WI38 (cell line): ENCODE measurements at regions not wholly inside any gene's neighbourhood (a gene's known extent, or its start where the extent isn't known, plus 50 kb on each side); places are given as distances from the start of the nearest gene placed in this dataset.

Experiments
- H3K4me3 ChIP-seq: 2 replicates; pipeline ENCODE4 v1.5.1; 2011; ENCODE audit warnings: low read depth, mild to moderate bottlenecking, control low read depth, low read length
- TF ChIP-seq, protein P1 (sequence below): IDR thresholded peaks from 2 replicates; pipeline ENCODE4 v1.5.1; 2012; ENCODE audit warnings: low read depth, mild to moderate bottlenecking, control low read depth, low read length

DNA sequence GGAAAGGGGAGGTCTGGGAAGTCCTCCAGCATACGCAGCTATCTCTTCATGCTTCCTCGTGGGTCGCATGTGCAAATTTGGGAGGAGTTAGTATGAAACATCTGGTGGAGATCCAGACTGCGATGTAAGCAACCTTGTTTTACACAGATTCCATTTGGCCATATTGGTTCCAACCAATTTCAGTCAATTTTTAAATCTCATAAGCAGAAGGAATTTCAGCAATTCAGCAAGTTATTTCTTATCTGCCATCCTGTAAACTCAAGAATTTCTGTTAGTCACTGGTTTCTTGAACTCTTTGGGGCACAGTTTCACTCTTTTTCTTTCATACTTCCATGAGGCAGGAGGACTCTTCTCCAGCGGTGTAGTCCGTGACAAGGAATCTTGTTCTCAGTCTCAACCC, 130.4 kb upstream of the CLINT1 start:
- H3K4me3 ChIP-seq, result no peak overlapping the region
- TF ChIP-seq, protein P1, sequence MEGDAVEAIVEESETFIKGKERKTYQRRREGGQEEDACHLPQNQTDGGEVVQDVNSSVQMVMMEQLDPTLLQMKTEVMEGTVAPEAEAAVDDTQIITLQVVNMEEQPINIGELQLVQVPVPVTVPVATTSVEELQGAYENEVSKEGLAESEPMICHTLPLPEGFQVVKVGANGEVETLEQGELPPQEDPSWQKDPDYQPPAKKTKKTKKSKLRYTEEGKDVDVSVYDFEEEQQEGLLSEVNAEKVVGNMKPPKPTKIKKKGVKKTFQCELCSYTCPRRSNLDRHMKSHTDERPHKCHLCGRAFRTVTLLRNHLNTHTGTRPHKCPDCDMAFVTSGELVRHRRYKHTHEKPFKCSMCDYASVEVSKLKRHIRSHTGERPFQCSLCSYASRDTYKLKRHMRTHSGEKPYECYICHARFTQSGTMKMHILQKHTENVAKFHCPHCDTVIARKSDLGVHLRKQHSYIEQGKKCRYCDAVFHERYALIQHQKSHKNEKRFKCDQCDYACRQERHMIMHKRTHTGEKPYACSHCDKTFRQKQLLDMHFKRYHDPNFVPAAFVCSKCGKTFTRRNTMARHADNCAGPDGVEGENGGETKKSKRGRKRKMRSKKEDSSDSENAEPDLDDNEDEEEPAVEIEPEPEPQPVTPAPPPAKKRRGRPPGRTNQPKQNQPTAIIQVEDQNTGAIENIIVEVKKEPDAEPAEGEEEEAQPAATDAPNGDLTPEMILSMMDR, result no peak

DNA sequence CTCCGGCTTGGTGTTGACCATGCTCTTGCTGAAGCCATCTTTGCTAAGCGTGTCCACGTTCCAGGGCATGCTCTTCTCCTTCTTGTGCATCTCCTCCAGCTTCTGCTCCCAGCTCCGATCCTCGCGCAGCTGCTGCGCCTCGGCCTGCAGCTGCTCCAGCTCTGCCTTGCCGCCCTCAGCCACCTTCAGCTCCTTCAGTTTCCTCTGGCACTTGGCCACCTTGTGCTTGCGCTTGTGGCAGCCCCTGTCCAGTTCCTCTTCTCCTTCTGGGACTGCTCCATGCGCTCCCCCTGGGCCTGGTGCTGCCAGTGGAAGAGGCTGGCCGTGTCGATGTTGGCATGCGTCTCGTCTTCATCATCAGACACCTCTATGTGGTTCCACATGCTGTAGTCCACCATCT, 128.3 kb upstream of the CLINT1 start:
- TF ChIP-seq, protein P1, result no peak
- no peak overlapping the region for H3K4me3 ChIP-seq

DNA sequence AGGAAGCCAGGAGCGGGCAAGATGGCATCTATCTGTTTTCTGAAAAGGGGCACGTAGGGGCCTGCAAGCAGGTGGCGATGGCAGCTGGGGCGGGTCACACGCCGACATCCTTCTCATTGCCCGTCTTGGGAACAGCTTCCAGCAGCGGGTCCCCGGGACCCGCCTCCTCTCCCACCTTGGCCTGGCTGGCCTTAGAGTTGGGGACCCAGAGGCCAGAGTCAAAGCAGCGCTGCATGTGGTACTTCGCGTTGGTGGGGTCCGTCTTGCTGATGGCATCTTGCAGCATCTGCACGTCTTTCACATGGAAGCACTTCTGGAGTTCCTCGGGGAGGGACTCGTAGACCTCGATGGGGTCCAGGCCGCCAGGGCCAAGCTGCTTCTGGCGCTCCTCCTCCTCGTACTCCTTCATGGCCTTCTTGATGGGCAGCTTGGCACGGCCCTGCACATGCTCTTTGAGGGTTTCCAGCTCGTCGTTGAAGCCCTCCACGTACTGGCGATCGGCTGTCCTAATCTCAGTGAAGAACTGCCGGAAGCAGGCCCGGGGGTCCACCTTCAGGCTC, 127.6 kb upstream of the CLINT1 start:
- H3K4me3 ChIP-seq, result no peak overlapping the region

DNA sequence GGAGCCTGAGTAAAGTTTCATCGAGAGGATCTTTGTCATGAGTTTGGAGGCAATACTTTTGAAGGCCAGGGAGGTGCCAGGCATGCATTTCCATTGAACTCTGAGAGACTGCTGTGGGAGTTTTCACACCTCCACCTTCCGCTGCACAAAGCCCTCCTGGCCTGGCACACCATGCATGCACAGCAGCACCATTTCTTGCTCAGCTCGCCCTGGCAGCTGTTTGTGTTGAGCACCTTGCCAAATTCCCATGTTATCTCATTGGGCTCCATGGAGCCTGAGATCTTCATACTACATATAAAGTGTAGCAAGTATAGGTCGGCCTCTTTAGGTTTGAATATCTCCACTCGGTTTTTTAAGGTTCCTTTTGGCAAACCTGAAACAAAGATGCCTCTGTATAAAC, 125.7 kb upstream of the CLINT1 start:
- H3K4me3 ChIP-seq, result no peak overlapping the region
- TF ChIP-seq, protein P1, result no peak

More for the DNA sequence above, 127.6 kb upstream of the CLINT1 start:
- TF ChIP-seq, protein P1, result no peak

DNA sequence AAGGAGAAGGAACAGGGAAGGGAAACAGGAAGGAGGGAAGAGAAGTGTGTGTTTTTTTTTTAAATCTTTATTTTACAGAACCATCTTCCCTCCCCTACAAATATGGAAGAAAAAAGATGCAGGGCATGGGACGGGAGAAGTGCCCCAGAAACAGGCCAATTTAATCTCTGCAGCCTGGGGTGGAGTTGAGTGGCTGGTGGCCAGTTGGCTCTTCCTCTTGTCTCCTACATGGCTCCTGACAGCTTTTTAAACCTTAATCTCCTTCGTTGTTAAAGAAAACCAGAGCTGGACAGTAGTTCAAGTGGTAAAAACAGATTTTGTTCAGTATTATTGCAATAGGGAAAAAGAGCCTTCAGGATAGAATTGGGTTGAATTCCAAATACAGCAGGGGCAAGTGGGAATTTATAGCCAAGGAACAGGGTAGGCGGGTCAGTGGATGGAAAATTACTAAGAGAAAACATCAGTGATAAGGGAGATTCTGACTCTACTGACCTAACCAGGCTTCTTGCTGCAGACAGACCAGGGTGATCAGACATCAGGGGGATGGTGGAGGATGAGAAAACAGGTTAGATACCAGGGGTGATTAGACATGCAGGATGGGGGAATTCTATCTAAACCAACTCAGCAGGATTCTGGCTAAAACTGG, 125.1 kb upstream of the CLINT1 start:
- TF ChIP-seq, protein P1, result no peak
- no peak overlapping the region for H3K4me3 ChIP-seq

DNA sequence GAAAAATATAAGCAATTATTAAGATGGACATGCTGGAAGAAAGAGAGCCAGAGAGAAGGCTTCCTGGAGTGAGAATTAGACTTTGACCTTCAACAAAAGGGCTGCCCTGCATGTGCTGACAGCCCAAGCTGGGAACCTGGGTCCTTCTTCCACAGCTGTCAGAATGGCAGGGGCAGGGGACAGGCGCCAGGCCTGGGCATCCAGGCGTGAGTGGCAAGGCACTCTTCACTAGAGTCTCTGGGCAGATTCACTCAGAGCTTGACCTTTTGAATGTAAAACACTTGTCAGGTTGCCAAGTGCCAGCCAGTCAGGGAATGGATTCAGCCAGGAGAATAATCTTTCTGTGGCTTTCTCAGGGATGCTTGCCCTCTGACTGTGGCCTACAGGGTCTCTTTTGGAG, 119.1 kb upstream of the CLINT1 start:
- no peak overlapping the region for H3K4me3 ChIP-seq
- TF ChIP-seq, protein P1, result no peak

DNA sequence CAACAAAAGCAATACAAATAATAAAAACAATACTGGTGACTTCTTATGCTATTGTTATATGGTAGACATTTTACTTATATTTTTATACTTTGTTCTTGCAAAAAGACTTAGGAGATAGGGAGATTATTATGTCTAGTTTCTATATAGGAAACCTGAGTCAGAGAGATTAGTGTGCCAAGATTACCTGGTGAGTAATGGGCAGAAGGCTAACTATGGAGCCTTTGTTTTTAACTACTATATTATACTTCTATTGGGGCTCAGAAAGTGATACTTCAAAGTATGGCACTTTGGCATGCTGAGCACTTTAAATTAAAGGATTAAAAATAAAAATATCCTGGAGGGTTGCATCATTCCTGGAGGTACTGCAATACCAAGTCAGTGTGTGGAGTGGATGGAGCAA, 117.5 kb upstream of the CLINT1 start:
- TF ChIP-seq, protein P1, result no peak
- H3K4me3 ChIP-seq, result no peak overlapping the region
